Esophagus (tissue), 2 donors: ENCODE measurements at regions not wholly inside any gene's neighbourhood (a gene's known extent, or its start where the extent isn't known, plus 50 kb on each side); places are given as distances from the start of the nearest gene placed in this dataset.

Experiments used
- H3K27ac ChIP-seq, 2 donors: one replicate each; pipeline ENCODE4 v1.5.1; 2013; ENCODE audit warnings: low read depth in 2 of 2, mild to moderate bottlenecking in 2 of 2, inconsistent platforms in 1 of 2, low read length in 1 of 2, moderate library complexity in 1 of 2
- H3K27me3 ChIP-seq, 2 donors: one replicate each; pipeline ENCODE4 v1.6.1; 2013; ENCODE audit warnings: low read length in 2 of 2, control low read depth in 1 of 2, mild to moderate bottlenecking in 1 of 2; ENCODE audit not compliant: insufficient read depth in 2 of 2, control insufficient read depth in 1 of 2
- H3K36me3 ChIP-seq, 2 donors: one replicate each; pipeline ENCODE4 v1.6.1; 2013; ENCODE audit warnings: low read length in 1 of 2; ENCODE audit not compliant: control insufficient read depth in 2 of 2, insufficient read depth in 2 of 2
- H3K4me1 ChIP-seq, 2 donors: one replicate each; pipeline ENCODE4 v1.6.1; 2013; ENCODE audit warnings: low read length in 1 of 2; ENCODE audit not compliant: control insufficient read depth in 2 of 2, insufficient read depth in 2 of 2
- H3K4me3 ChIP-seq, 2 donors: one replicate each; pipeline ENCODE4 v1.5.1; 2013; ENCODE audit warnings: low read length in 2 of 2, mild to moderate bottlenecking in 2 of 2, low read depth in 1 of 2, moderate library complexity in 1 of 2
- H3K9me3 ChIP-seq, 2 donors: one replicate each; pipeline ENCODE4 v1.6.1; 2013; ENCODE audit warnings: mild to moderate bottlenecking in 2 of 2, low read depth in 1 of 2, low read length in 1 of 2, moderate library complexity in 1 of 2; ENCODE audit not compliant: control insufficient read depth in 2 of 2, insufficient read depth in 1 of 2
- WGBS, 2 donors: extraction: QIAGEN DNeasy Blood & Tissue Kit; methylation state at CpG; one replicate each; pipeline ENCODE4 v1.1.7; 2013; 5-methylcytosine and 5-hydroxymethylcytosine counted together
- donor health status: healthy with polysubstance abuse.
- donor health status: Bipolar disorder and iron deficiency.

- Histone ChIP-seq H3K27me3 (no peaks in the 10 kb centered on the region), H3K4me3 (no peak overlapping the region), H3K36me3 (no peaks in the 10 kb centered on the region), H3K4me1 (no peaks in the 10 kb centered on the region), H3K27ac (no peak overlapping the region), H3K9me3 (no peaks in the 10 kb centered on the region)
- 61 to 75% methylated on average over 2 of the region's 2 CpGs for WGBS, 2 donors
Observed at GRCh38 chr12:9387450-9387849, 179.3 kb upstream of the PZP start.

- no peaks in the 10 kb centered on the region for H3K27me3 ChIP-seq
- H3K27ac ChIP-seq: no peak overlapping the region
- WGBS, 2 donors: 65 to 66% methylated on average over 4 of the region's 4 CpGs
- no peaks in the 10 kb centered on the region for H3K36me3 ChIP-seq
- H3K9me3 ChIP-seq: no peaks in the 10 kb centered on the region
- no peaks in the 10 kb centered on the region for H3K4me1 ChIP-seq
- no peak overlapping the region for H3K4me3 ChIP-seq
Observed at GRCh38 chr12:9383585-9383984, 175.4 kb upstream of the PZP start.

DNA sequence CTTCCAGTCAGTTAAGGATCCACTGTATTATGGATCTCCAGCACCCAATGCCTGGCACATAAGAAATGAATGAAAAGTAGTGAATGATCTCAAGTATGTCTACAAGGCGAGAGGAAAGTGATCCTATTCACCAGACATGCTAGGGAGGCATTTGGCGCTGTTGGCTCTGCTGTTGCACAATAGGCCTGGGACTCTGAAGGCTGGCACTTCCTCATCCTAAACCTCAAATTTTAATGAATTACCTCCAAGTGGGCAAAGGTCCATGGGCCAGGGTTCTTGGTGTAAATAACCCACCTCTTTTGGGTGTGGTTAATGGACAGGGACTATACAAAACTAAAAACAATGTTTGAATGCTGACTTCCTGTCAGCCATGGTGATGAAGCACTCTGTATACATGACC is 173.4 kb upstream of the PZP start:
- WGBS, 2 donors: 66 to 76% methylated on average over 2 of the region's 2 CpGs
- Histone ChIP-seq H3K4me3 (no peak overlapping the region), H3K27ac (no peak overlapping the region), H3K36me3 (no peaks in the 10 kb centered on the region), H3K9me3 (no peaks in the 10 kb centered on the region), H3K27me3 (no peaks in the 10 kb centered on the region), H3K4me1 (no peaks in the 10 kb centered on the region)

DNA sequence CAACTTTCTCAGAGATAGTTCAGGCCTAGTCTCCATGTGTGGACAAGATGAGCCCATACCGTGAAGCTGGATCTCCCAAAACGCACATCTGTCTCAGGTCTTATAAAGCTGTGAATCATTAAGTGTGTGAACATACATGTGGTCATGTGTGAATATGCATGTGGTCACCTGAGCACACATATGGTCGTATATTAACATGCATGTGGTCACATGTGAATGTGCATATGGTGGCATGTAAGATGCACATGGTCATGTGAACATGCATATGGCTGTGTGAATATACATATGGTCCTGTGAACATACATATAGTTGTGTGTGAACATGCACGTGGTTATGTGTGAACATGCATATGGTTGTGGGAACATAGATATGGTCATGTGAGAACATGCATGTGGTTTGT is 172.5 kb upstream of the PZP start:
- Histone ChIP-seq H3K27ac (no peak overlapping the region), H3K36me3 (no peaks in the 10 kb centered on the region), H3K9me3 (no peaks in the 10 kb centered on the region), H3K27me3 (no peaks in the 10 kb centered on the region), H3K4me1 (no peaks in the 10 kb centered on the region), H3K4me3 (no peak overlapping the region)
- WGBS, 2 donors: 96 to 97% methylated on average over 4 of the region's 4 CpGs

DNA sequence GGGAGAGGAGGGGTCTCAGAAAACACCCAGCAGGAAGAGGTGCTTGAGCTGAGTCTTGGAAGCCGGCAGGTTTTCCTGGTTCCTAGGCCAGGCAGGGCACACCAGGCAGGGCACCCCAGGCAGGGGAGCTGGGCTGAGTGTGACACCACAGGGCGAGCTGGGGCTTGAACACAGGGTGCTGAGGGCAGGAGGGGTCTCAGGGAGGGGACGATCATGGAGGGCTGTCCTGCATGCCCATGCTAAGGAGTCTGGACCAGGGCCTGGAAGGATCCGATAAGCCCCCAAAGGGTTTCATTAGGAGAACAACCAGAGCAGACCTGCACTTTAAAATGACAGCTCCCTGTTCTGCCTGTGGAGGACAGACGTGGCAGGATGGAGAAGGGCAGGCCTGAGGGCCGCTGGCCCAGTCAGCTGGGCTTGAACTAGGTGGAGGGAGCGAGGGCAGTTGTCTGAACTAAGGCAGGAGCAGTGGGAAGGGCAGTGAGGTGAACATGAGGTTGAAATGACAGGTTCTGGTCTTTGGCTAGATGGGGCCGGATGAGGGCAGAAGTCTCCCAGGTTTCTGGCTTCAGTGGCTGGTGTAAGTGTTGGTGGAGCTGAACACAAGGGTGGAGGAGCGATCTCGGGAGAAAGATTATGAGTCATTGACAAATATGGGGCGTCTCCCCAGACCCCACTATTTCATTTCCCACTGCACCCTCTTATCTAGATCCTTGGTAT is 171.0 kb upstream of the PZP start:
- WGBS, 2 donors: 88 to 89% methylated on average over 11 of the region's 11 CpGs
- Histone ChIP-seq H3K36me3 (no peaks in the 10 kb centered on the region), H3K4me3 (no peak overlapping the region), H3K27ac (no peak overlapping the region), H3K9me3 (no peaks in the 10 kb centered on the region), H3K4me1 (no peaks in the 10 kb centered on the region), H3K27me3 (no peaks in the 10 kb centered on the region)

DNA sequence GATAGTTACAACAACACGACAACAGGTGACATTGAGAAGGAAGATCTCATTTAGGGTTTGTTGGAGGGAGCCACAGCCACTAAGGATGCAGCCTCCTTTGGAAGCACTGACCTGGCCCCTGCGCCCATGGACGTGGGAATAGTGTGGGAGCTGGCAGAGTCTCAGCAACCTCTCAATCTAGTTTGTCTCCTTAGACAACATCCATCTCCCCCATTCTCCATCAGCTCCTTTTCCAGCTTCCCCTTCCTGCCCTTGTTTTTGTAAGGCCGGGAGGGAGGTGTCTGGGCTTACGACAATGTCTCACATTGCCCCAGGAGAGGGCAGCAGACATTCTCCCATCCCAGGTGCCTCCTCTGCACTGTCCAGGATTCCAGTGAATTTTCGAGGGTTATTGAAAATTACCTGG is 170.2 kb upstream of the PZP start:
- 66 to 69% methylated on average over 6 of the region's 6 CpGs for WGBS, 2 donors
- no peak overlapping the region for H3K4me3 ChIP-seq
- H3K36me3 ChIP-seq: no peaks in the 10 kb centered on the region
- no peaks in the 10 kb centered on the region for H3K27me3 ChIP-seq
- no peaks in the 10 kb centered on the region for H3K9me3 ChIP-seq
- no peaks in the 10 kb centered on the region for H3K4me1 ChIP-seq
- no peak overlapping the region for H3K27ac ChIP-seq

DNA sequence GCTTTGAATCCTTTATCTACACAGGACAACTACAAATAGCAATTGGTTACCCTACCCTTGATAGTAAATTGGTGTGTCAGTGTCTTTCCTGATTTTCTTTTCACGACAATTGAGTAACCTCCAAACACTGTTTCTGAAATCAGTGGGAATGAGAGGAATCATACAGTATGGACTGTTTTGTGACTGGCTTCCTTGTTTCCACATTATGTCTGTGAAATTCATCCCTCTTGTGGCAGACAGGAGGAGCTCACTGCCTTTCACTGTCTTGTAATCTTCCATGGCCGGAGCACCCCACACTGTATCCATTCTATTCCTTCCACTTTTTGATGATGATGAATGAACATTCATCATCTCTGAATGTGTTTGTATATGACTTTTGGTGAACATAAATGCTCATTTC is 164.0 kb upstream of the PZP start:
- Histone ChIP-seq H3K27ac (no peak overlapping the region), H3K27me3 (no peaks in the 10 kb centered on the region), H3K4me1 (no peaks in the 10 kb centered on the region), H3K9me3 (no peaks in the 10 kb centered on the region), H3K4me3 (no peak overlapping the region), H3K36me3 (no peaks in the 10 kb centered on the region)
- 82 to 92% methylated on average over 2 of the region's 2 CpGs for WGBS, 2 donors

- WGBS, 2 donors: 60 to 64% methylated on average over 5 of the region's 5 CpGs
- Histone ChIP-seq H3K9me3 (no peaks in the 10 kb centered on the region), H3K27me3 (no peaks in the 10 kb centered on the region), H3K4me1 (no peaks in the 10 kb centered on the region), H3K36me3 (no peaks in the 10 kb centered on the region), H3K4me3 (no peak overlapping the region), H3K27ac (no peak overlapping the region)
Observed at GRCh38 chr12:9367828-9368227, 159.6 kb upstream of the PZP start.

DNA sequence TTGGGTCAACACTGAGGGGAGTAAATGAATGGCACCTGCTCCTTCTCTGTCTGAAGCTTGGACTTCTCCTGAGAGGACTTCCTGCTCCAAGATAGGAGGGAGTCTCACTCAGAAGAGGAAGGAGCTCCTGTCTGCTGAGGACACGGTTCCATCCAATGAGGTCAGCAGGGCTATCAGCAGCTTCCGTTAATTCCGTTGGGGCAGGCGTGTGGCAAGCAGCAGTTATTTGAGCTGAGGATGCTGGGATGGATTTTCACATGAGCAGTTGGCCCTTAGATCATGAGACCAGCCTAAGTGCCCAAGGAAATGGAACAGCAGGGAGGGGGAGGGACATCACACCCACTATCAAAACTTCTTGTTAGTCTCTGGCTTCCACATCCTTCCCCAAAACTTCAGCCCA is 159.0 kb upstream of the PZP start:
- no peaks in the 10 kb centered on the region for H3K4me1 ChIP-seq
- no peak overlapping the region for H3K27ac ChIP-seq
- WGBS, 2 donors: 68 to 78% methylated on average over 4 of the region's 4 CpGs
- H3K4me3 ChIP-seq: no peak overlapping the region
- no peaks in the 10 kb centered on the region for H3K36me3 ChIP-seq
- H3K9me3 ChIP-seq: no peaks in the 10 kb centered on the region
- H3K27me3 ChIP-seq: no peaks in the 10 kb centered on the region

DNA sequence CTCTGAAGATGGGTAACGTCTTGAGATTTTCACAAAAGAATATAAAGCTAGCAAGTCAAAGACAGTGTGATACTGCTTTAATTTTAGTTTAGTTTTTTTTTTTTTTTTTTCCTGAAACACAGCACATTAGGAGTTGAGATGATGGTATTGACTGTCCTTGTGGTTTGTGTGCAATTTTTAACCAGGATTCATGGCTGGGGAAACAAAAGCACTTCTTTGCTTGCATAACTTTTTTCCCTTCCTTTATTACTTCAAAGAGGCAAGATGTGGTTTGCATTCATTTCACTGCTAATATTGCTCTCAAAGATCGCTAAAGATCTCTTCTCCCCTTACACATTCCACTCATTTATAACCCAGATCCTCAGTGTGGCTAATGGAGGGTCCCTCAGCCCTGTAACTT is 157.1 kb upstream of the PZP start:
- Histone ChIP-seq H3K4me1 (no peaks in the 10 kb centered on the region), H3K4me3 (no peak overlapping the region), H3K9me3 (no peaks in the 10 kb centered on the region), H3K36me3 (no peaks in the 10 kb centered on the region), H3K27me3 (no peaks in the 10 kb centered on the region), H3K27ac (no peak overlapping the region)
- 54 to 59% methylated on average over 2 of the region's 2 CpGs for WGBS, 2 donors
